Neuron (in vitro differentiated cells): ENCODE measurements at regions not wholly inside any gene's neighbourhood (a gene's known extent, or its start where the extent isn't known, plus 50 kb on each side); places are given as distances from the start of the nearest gene placed in this dataset.
"Not testable (repeated sequence)": the region's sequence is repeated elsewhere in the genome, so short reads cannot be mapped to it uniquely, and the experiment has no call there.

Experiments used
- H2AFZ ChIP-seq: one replicate; pipeline ENCODE4 v1.6.1; 2013; ENCODE audit warnings: low read depth, mild to moderate bottlenecking, inconsistent platforms, low read length, moderate library complexity
- H3K27me3 ChIP-seq: one replicate; pipeline ENCODE4 v1.6.1; 2013; ENCODE audit warnings: low read length; ENCODE audit not compliant: insufficient read depth
- H3K36me3 ChIP-seq: one replicate; pipeline ENCODE4 v1.6.1; 2013; ENCODE audit warnings: low read length; ENCODE audit not compliant: insufficient read depth
- H3K4me1 ChIP-seq: one replicate; pipeline ENCODE4 v1.6.1; 2013; ENCODE audit warnings: low read length; ENCODE audit not compliant: insufficient read depth
- H3K4me3 ChIP-seq: 2 replicates; pipeline ENCODE4 v1.5.1; 2013; ENCODE audit warnings: mild to moderate bottlenecking, low read length, moderate library complexity
- H3K9me3 ChIP-seq: one replicate; pipeline ENCODE4 v1.6.1; 2013; ENCODE audit warnings: low read length

DNA sequence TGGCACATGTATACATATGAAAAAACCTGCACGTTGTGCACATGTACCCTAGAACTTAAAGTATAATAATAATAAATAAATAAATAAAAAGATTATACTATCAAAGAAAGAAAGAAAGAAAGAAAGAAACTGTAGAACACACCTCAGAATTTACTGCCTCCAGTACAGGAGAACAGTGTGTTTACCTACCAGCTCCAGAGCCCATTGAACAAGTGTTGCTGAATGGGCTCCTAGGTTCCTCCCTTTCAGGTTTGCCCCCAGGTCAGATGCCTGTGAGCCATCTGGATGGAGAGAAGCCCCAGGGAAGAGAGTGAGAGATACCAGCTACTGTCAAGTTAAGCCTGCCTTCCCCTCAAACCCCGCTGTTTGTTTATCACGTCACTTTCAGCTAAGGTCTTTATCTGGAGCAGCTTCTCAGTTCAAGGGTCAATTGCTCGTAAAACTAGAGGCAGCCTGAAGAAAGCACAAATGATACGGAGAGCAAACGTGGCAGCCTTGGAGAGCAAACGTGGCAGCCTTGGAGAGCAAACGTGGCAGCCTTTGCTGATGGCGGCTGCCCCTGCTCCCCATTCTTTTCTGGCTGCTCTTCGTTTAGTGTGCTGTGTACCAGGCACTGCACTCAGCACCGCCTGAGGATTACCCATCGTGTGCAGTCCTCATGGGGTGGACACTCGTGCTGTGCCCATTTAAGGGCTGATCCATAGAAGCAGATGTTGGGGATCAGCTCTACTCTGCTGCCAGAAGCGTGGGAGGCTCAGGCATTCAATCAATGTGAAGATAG is 111.7 kb downstream of the ADAMTS15 start:
- Histone ChIP-seq H3K27me3 (no peaks in the 10 kb centered on the region), H3K4me3 (no peak overlapping the region), H3K9me3 (no peaks in the 10 kb centered on the region), H3K36me3 (no peaks in the 10 kb centered on the region), H2AFZ (no peak overlapping the region), H3K4me1 (no peaks in the 10 kb centered on the region)

DNA sequence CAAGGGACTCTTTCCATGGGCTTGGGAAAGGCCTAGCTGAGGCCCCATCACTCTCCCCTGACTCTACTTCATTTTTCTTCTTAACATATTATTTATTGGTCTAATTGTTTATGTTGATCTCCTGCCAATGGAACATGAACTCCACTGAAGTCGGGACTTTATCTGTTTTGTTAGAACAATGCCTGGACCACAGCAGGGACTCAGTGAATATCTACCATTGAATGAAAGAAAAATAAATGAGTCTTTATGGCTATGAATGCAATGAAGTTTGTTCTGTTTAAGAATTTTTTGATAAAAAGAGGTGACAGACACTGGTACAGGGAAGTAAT is 112.3 kb downstream of the ADAMTS15 start:
- H3K4me1 ChIP-seq, result no peaks in the 10 kb centered on the region
- no peak overlapping the region for H2AFZ ChIP-seq
- no peaks in the 10 kb centered on the region for H3K27me3 ChIP-seq
- H3K9me3 ChIP-seq, result no peaks in the 10 kb centered on the region
- H3K36me3 ChIP-seq, result no peaks in the 10 kb centered on the region
- no peak overlapping the region for H3K4me3 ChIP-seq

DNA sequence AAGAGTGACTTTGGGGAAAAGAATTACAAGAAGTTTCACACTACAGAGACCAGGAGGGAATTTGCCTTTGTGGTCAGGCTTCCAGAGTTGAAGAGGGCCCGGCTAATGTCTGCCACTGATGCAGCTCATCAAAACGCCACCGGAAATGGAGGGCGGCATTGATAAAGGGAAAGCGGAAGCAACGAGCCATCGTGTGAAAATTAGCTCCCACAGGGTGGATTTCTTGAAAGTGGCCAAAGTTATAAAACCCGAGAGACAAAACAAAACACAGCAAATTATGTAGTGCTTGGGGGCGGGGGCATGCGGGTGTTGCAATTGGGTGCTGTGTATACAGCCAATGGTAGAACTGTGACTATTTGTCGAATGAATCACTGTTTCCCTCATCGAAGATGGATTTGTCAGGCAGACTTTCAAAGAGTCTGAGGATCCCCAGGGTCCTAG is 113.0 kb downstream of the ADAMTS15 start:
- H3K27me3 ChIP-seq, result no peaks in the 10 kb centered on the region
- no peaks in the 10 kb centered on the region for H3K4me1 ChIP-seq
- H3K4me3 ChIP-seq, result no peak overlapping the region
- H2AFZ ChIP-seq, result no peak overlapping the region
- H3K9me3 ChIP-seq, result no peaks in the 10 kb centered on the region
- no peaks in the 10 kb centered on the region for H3K36me3 ChIP-seq

DNA sequence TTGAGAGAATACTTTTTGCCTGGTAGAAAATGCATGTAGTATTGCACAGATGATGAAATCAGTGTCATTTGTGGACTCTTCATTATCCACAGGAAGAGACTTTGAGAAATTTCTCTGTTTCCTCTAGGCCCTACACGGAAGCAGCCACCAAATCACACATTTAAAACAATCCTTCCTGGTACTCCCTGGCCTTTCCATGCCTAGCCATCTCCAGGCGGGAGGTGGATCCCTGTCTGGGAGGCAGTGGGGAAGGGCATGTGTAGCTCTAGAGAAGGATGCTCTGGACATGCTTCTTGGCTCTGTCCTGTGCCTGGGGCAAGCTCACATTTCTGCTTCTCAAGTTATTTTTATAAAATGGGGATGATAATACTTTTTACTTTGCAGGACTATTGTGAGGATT is 114.1 kb downstream of the ADAMTS15 start:
- H3K4me1 ChIP-seq, result no peaks in the 10 kb centered on the region
- H2AFZ ChIP-seq, result no peak overlapping the region
- H3K36me3 ChIP-seq, result no peaks in the 10 kb centered on the region
- no peak overlapping the region for H3K4me3 ChIP-seq
- H3K27me3 ChIP-seq, result no peaks in the 10 kb centered on the region
- no peaks in the 10 kb centered on the region for H3K9me3 ChIP-seq

DNA sequence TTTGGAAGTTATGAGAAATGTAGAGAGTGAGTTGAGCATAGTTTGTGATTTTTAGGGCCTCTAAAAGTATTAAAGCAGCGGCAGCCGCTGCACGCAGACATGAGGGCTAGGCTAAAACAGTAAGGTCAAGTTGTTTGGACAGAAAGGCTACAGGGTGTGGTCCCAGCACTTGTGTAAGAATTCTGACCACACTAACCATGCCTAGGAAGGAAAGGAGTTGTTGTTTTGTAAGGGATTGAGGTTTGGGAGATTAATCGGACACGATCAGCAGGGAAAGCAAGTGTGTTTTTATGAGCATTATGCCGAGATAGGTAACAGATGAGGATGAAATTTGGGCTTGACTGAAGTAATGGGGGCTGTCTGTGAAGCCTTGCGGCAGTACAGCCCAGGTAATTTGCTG is 117.9 kb downstream of the ADAMTS15 start:
- not testable (repeated sequence) for H3K4me1 ChIP-seq, H2AFZ ChIP-seq, H3K4me3 ChIP-seq, H3K27me3 ChIP-seq, H3K9me3 ChIP-seq, H3K36me3 ChIP-seq

DNA sequence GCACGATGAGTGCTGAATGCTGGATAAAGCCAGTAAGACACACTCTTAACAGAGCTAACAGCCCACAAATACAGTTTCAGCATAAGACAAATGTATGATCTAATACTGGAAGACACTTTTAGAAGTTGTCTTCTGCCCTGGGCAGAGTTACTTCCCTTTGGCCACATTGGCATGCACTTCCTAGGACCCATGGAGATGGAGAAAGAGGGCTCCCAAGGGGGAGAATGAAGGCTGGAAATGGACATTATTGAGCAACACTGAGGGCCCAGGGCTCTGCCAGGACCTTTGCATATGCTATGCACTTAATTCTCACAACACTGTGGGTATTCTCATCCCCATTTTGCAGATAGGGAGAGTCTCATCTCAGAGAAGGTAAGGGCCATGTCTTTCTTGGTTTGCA is 123.1 kb downstream of the ADAMTS15 start:
- Histone ChIP-seq H3K4me1 (no peaks in the 10 kb centered on the region), H2AFZ (no peak overlapping the region), H3K27me3 (no peaks in the 10 kb centered on the region), H3K36me3 (no peaks in the 10 kb centered on the region), H3K9me3 (no peaks in the 10 kb centered on the region), H3K4me3 (no peak overlapping the region)

DNA sequence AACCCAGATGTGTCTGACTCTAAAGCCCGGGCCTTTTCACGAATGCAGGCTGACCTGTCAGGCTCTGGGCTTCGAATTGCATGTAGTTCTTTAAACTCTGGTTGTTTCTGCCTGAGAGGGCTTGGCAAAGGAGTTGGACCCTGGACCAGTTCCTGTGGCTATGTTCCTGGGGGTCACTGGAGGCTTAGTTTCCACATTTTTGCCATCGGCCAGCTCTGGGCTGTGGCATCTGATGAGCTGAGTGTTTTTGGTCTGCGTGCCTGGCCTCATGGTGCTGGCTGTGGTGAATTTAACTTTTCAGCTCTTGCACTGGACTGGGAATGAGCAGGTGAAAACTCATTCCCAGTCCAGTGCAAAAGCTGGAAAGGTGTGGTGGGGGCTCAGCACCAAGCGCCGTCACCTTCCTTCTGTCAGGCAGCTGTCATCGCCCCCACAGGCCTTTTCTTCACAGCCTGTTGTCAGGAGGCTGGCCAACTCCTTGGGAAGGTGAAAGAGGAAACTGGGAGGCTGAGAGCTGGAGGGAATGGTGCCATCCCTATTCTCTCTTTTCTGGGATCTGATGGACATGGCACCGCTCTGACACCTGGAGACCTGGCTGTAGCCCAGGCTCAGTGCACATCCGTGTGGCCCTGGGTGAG is 123.6 kb downstream of the ADAMTS15 start:
- Histone ChIP-seq H3K9me3 (no peaks in the 10 kb centered on the region), H3K4me1 (no peaks in the 10 kb centered on the region), H3K4me3 (no peak overlapping the region), H3K36me3 (no peaks in the 10 kb centered on the region), H2AFZ (no peak overlapping the region), H3K27me3 (no peaks in the 10 kb centered on the region)

DNA sequence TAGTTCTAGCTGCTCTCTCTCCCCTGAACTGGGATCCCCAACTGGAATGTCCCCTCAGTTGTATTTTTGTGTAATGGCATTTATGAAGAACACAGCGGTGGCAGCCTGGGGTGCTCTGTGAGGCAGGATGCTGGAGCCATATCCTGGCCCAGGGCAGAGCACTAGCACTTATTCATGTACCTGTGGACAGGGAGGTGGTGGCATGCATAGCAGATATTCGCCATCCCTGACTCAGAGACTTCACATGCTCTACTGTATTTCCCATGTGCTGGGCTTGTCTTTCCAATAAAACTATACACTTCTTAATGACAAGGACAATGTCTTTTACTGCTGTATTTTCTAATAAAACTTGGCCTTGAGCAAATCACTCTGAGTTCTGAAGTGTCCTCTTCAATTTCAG is 125.3 kb downstream of the ADAMTS15 start:
- no peak overlapping the region for H2AFZ ChIP-seq
- H3K36me3 ChIP-seq, result no peaks in the 10 kb centered on the region
- no peaks in the 10 kb centered on the region for H3K27me3 ChIP-seq
- peaks cover 5% of the 10 kb centered on the region for H3K4me1 ChIP-seq
- no peaks in the 10 kb centered on the region for H3K9me3 ChIP-seq
- no peak overlapping the region for H3K4me3 ChIP-seq

DNA sequence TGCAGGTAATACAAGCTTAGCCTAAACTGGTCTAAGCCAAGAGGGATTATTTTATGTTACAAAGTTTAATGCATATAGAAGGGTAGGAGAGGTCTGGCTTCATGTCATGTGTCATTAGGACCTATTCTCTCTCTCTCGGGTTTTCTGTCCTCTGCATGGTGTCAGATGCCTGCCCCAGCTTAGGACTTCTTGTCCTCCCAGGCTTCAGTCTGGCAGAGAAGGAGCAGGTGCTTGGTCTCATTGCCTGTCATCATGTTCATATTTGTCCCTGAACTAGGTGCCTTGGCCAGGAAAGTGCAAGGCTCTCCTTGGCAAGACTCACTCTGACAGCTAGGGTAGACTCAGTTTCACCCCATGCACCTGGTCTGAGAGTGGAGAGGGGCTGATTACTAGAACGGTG is 126.3 kb downstream of the ADAMTS15 start:
- no peak overlapping the region for H3K4me3 ChIP-seq
- no peaks in the 10 kb centered on the region for H3K27me3 ChIP-seq
- H3K36me3 ChIP-seq, result no peaks in the 10 kb centered on the region
- no peak overlapping the region for H2AFZ ChIP-seq
- no peaks in the 10 kb centered on the region for H3K9me3 ChIP-seq
- H3K4me1 ChIP-seq, result peaks cover 5% of the 10 kb centered on the region

DNA sequence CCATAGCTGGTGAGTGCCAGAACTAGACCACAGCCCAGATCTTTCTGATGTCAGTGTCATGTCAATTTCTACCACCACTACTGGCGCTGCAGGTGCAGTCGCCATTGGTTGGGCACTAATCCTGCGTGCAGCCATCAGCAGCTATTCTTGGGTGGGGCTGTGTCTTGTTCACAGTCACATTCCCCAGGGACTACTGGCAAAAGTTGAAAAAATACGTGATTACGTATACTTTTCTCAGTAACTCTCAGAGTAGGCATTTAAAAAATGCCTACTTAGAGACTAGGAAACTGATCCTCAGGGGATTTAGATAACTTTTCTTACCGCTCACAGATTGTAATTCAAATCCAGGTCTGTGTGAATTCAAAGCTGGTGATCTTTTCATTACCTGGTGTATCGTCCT is 127.7 kb downstream of the ADAMTS15 start:
- H3K4me1 ChIP-seq, result peaks cover 19% of the 10 kb centered on the region

DNA sequence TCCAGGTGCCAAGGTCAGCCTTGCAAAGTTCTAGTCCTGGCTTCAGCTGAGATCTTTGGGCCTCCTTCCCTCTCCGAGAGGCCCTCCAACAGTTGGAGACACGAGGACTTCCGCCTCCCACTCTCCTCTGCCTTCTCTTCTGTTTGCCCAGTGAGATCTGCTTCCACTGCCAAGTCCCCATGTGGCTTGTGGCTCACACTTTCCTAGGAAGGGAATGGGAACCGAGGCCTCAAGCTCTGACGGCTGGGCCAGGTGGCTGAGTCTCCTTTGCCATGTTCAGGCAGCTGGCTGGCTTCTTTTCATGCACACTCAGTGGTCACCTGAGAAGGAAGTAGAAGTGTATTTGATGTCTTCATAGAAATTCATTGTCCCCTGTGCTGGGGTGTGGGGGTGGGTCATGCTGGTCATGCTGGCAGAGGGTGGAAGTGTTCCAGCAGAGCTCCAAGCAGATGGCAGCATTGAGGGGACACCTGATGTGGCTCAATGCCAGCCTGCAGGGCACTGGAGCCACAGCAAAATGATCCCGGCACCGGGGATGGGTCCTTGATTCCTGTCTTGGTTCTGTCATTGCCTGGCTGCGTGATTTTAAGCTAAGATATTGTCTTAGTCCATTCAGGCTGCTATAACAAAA is 130.4 kb downstream of the ADAMTS15 start:
- no peaks in the 10 kb centered on the region for H3K27me3 ChIP-seq
- no peak overlapping the region for H3K4me3 ChIP-seq
- H3K9me3 ChIP-seq, result no peaks in the 10 kb centered on the region
- H3K4me1 ChIP-seq, result peaks cover 27% of the 10 kb centered on the region
- no peak overlapping the region for H2AFZ ChIP-seq
- H3K36me3 ChIP-seq, result no peaks in the 10 kb centered on the region

More for the DNA sequence above, 127.7 kb downstream of the ADAMTS15 start:
- H3K36me3 ChIP-seq, result no peaks in the 10 kb centered on the region
- no peaks in the 10 kb centered on the region for H3K27me3 ChIP-seq
- no peak overlapping the region for H2AFZ ChIP-seq
- no peaks in the 10 kb centered on the region for H3K9me3 ChIP-seq
- no peak overlapping the region for H3K4me3 ChIP-seq

DNA sequence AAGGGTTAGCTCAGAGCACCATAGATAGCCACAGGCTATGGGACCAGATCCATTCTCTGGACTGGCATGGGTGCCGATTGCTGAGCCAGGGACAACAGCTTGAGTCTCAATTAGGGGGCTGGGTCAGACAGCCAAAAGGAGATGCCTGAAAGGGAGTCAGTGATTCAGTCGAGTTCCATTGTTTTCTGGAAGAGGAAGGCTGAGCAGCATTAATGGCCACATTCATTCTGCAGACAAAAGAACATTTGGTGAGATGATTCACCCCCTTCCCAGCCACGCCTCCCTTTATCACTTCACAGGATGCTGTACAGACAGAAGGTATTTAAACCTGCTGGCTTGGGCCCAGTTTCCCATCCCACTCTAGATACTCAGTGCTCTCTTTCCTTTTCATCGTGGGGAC is 131.9 kb downstream of the ADAMTS15 start:
- no peak overlapping the region for H2AFZ ChIP-seq
- no peaks in the 10 kb centered on the region for H3K36me3 ChIP-seq
- H3K9me3 ChIP-seq, result no peaks in the 10 kb centered on the region
- H3K27me3 ChIP-seq, result no peaks in the 10 kb centered on the region
- H3K4me3 ChIP-seq, result no peak overlapping the region
- peaks cover 37% of the 10 kb centered on the region for H3K4me1 ChIP-seq

DNA sequence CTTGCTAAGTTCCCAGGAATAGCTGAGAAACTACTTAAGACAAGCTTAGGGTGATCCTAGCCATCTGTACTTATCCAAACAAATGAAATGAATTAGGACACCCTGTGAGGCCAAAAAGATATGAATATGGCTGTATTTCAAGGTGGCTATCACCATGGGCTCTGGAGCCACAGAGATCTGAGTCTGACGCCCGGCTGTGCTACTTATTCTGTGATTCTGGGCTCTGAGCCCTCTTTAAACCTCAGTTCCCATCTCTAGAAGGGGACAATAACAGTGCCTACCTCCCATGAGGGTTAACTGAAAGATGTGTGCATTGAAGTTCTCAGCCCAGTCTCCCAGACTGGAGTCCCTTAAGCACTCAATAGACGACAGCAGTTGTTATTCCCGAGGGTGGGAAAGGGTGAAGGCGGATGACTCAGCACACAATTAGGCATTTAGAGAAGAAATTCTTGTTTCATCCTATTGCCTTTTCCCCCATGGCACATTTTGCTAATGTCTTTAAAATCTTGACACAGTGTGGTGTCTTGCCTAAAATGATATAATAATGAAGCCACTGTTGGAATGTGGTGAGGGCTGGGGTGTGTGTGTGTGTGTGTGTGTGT is 132.5 kb downstream of the ADAMTS15 start:
- H3K4me1 ChIP-seq, result peaks cover 37% of the 10 kb centered on the region
- no peaks in the 10 kb centered on the region for H3K9me3 ChIP-seq
- H2AFZ ChIP-seq, result no peak overlapping the region
- no peaks in the 10 kb centered on the region for H3K36me3 ChIP-seq
- H3K4me3 ChIP-seq, result no peak overlapping the region
- no peaks in the 10 kb centered on the region for H3K27me3 ChIP-seq
